GM12892 (cell line): ENCODE measurements at regions not wholly inside any gene's neighbourhood (a gene's known extent, or its start where the extent isn't known, plus 50 kb on each side); places are given as distances from the start of the nearest gene placed in this dataset.

Experiments
- POLR2A ChIP-seq: IDR thresholded peaks from 2 replicates; pipeline ENCODE4 v1.6.1; 2011; ENCODE audit warnings: low read depth, low read length, control low read depth
- POLR2AphosphoS5 ChIP-seq: IDR thresholded peaks from 2 replicates; pipeline ENCODE4 v1.6.1; 2011; ENCODE audit warnings: low read depth, low read length, control low read depth

- TF ChIP-seq POLR2A (no peak), POLR2AphosphoS5 (no peak)
Observed at GRCh38 chr9:18045326-18045725, 428.6 kb upstream of the ADAMTSL1 start.
